ENCODE measurements at regions not wholly inside any gene's neighbourhood (a gene's known extent, or its start where the extent isn't known, plus 50 kb on each side); places are given as distances from the start of the nearest gene placed in this dataset.

GRCh38 chr5:120738568-120738967, 274.5 kb downstream of the PRR16 start:
- no peak for DNase-seq

DNA sequence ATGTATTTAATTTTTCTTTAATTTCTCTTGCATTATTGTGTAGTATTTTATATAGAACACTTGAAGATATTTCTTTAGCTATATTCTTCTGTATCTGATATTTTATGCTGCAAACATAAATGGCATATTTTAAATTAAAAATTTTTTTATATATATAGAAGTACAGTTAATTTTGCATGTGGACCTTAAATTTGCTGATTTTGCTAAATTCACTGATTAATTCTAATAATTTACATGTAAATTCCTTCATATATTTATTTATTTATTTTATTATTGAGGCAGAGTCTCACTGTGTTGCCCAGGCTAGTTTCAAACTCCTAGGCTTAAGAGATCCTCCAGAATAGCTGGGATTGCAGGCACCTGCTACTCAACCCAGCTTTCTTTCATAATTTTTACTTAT, 276.9 kb downstream of the PRR16 start:
- no peak for DNase-seq

- no peak for DNase-seq
Measured at GRCh38 chr5:120748474-120748873, 284.4 kb downstream of the PRR16 start.

GRCh38 chr5:120749737-120750136, 285.6 kb downstream of the PRR16 start:
- no peak for DNase-seq

GRCh38 chr5:120759587-120759986, 295.5 kb downstream of the PRR16 start:
- DNase-seq = no peak

DNA sequence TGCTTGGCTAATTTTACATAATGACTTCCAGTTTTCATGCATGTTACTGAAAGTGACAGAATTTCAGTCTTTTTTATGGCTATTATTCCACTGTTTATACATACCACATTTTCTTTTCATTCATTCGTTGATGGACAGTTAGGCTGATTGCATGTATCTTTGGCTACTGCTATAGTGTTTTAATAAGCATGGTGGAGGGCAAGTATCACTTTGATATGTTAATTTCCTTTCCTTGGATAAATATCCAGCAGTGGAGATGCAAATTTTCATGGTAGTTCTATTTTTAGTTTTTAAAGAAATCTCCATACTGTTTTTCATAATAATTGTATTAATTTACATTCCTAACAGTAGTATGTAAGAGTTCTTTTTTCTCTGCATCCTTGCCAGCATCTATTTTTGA, 297.9 kb downstream of the PRR16 start:
- no peak for DNase-seq

DNA sequence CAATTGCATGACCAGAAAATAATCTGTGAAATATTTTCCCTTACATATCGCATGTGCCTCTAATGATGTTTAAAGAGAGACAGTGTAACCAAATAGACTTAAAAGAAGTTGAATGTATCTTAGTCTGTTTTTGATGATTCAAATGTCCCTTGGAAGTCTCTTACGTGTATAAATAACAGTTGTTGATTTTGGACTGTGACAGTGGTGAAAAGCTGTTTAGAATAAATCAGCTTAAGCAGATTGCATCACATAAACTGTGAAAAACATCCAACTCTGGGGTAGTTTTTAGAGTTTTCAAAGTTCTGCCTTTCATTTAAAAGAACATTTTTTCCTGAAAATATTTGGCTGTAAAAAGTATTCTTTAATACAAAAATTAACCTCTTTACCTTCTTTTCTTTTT, 301.1 kb downstream of the PRR16 start:
- no peak for DNase-seq

DNA sequence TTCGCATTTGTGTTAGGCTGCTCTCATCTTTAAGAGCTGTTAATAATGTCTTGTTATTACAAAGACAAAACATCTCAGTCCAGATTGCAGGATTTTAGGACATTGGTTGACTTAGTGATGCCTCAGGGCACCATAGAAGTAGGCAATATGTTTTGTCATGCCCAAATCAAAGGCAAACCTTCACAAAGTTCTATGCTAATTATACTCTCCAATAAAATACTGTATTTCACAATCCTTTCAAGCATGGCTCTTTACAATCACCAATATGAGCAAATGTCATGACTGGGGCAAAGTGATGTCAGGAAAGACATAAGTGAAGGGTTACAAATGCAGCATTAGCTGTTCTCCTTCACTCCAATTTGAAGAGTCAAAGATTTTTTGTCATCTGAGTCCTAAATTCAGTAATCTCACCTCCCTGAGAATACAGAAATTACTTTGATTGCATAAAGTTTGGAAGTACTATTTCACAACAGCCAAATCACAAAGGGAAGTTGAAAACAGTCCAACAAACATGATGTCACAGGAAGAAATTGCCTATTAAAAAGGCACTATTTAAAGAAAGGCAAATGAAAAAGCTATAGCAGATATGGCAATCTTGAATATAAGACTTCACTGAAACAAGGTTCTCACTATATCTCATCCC, 303.2 kb downstream of the PRR16 start:
- DNase-seq = no peak

- DNase-seq = no peak
Measured at GRCh38 chr5:120769312-120769872, 305.3 kb downstream of the PRR16 start.

DNA sequence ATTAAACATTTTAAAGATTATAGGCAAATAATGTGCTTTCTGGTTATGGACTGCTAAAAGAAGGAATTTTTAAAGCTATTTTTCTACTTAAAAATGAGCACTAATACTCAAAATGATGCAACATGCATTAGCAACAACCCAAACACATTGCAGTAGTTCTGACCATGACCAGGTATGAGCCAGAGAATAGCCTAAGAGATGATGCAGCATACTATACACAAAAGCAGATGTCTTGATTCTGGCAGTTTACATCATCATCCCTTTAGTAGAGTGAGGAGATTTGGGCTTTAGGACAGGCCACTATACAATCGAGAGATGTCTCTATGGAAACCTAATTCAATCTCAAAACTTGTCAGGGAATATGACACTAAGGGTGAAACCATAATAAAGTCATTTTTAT, 307.1 kb downstream of the PRR16 start:
- DNase-seq = no peak

DNA sequence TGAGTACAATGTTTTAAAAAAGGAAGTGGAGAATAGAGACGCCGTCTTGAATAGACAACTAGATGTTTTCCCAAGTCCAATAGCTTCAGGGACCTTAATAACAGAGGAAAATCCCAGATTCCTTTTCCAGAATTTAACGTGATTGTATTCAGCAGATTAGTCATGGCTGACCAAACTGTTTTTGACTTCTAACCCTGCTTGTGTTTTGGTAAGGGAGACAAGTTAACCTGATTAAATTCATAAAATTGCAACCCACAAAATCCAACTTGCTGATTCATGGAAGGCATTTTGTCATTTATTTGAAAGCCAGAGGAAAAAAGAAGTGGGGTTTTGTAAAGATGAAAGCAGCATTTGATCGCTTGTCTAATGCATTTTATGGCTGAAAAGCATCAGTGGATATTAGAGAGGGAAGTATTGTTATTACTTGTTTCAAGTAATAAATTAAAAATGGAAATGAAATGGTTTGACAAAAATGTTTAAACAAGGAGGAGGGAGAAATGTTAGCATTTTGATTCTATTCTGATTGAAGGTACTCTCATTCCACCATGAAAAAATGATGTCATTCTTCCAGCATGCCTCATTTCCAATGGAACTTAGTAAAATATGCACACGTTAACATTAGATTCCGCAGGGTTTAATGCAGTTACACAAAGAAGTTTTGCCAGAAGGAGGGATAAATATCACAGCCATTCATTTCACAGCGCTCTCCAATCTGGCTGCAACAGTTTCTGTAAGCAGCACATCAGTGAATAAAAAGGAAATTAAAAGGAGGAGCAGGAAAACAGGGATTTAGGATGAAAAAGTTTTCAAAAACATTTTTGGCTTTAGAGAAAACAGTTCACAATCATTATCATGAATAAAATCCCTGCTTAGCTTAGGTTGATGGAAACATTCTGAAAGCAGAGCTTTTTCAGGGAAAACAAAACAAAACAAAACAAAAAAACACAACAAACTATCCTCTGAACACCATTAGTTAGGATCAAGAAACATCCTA, 314.7 kb downstream of the PRR16 start:
- DNase-seq = no peak

DNA sequence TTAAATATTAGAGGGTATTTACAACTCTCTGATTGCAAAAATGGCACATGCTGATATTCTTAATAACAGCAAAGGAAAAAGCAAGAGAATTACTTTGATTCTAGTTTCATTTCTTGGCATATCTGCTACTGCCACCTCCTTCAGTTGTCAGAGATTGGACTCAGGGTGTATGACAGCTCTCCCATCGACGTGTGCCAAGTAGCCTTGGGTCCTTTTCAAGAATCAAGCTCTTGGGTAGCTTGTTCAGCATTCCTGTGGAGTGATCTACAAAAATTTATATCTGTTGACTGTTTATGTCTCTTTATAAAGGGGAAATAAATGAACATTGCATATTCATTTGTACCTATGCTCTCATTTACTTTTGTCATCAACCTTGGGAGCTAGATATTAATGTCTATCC, 315.6 kb downstream of the PRR16 start:
- DNase-seq = no peak

DNA sequence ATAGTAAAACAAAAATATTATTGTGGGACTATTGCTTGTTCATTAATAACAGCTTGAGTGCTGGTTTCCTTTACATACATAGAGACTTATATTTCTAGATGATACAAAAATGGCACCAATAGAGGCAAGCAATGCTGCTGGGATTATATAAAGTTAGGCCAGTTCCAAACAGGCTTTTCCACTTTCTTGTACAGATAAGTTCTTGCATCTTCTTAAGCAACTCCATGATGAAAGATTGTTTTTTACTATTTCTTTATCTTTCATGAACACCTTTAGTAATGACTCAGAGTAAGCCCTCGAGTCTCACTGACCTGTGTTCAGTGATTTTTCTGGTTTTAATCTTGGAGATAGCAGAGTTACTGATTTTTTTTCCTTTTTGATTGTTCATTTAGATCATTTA, 324.4 kb downstream of the PRR16 start:
- DNase-seq = no peak

DNA sequence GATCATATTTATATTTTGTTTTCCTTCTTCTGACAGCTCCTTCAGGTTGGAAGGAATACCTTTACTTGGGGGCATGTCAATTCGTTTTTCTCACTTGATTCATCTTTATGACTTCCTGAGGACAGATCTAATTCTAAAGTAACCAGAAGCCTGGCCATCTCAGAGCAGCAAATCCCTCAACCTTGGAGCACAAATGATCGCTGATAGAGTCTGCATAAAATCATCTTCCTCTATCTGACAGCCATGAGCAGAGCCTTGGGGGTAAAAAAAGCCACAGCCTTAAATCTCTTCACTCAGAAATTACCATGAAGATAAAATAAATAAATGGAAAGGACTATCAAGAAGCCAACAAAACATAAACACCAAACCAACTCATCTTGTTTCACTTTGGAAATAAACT, 325.8 kb downstream of the PRR16 start:
- DNase-seq = no peak

GRCh38 chr5:120790339-120790738, 326.2 kb downstream of the PRR16 start:
- no peak for DNase-seq

- no peak for DNase-seq
Measured at GRCh38 chr5:120792477-120792876, 328.4 kb downstream of the PRR16 start.

GRCh38 chr5:120794121-120794520, 330.0 kb downstream of the PRR16 start:
- no peak for DNase-seq

DNA sequence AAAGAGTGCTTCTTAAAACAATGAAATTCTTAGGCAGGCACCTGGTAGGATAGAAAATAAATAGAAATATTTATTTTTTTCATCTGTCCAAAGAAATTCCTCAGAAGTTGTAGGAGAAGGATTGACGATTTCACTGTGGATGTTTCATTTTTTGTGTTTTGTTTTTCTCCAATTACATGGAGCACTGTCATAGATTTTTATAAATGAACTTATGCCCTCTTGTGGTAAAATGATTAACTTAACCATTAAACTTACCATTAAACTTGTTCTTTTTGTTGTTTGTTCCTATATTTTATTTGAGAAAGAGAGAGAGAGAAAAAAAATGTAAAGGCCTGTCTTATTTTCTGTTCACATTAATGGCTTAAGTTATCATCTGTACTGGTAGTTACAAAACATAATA, 339.2 kb downstream of the PRR16 start:
- no peak for DNase-seq

- no peak for DNase-seq
Measured at GRCh38 chr5:120805131-120805530, 341.0 kb downstream of the PRR16 start.

- DNase-seq = no peak
Measured at GRCh38 chr5:120806202-120806601, 342.1 kb downstream of the PRR16 start.

GRCh38 chr5:120808135-120808534, 344.0 kb downstream of the PRR16 start:
- DNase-seq = no peak

DNA sequence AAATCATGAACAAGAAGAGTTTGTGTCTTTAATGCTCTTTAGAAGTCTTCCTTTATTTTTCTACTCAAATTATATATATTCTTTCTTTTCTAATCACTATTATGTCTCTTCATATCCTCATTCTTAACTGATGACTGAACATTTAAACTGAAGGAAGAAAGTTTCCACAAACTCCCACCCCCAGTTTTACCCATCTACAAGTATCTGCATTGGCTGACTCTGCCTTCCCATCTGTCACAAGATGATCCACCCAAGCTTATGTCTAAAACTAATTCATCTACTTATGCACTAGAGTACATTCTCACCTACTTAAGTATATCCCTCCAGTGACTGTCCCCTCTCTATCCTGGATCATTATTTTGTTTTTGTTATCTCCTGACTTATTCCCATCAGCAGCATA, 344.5 kb downstream of the PRR16 start:
- no peak for DNase-seq

GRCh38 chr5:120813551-120813950, 349.5 kb downstream of the PRR16 start:
- no peak for DNase-seq

Measured in islet precursor cell (in vitro differentiated cells).